GM11168 (cell line): ENCODE measurements at regions not wholly inside any gene's neighbourhood (a gene's known extent, or its start where the extent isn't known, plus 50 kb on each side); places are given as distances from the start of the nearest gene placed in this dataset.
"Not testable (repeated sequence)": the region's sequence is repeated elsewhere in the genome, so short reads cannot be mapped to it uniquely, and the experiment has no call there.

Experiments
- in situ Hi-C: fragments of 300-500 bp; cut with MboI; formaldehyde crosslinking; loops from one replicate; pipeline ENCODE4 v1.12.0; 2022; ENCODE audit warnings: low sequenced_read_pairs; ENCODE audit not compliant: unreplicated experiment

GRCh38 chr12:23333938-23334337 lies 615.5 kb downstream of the SOX5 start:
- in situ Hi-C loops, result no loop called here

GRCh38 chr12:23335593-23335992 lies 613.9 kb downstream of the SOX5 start:
- in situ Hi-C loops, result no loop called here

- in situ Hi-C loops, result no loop called here
Observed at GRCh38 chr12:23337213-23337612, 612.3 kb downstream of the SOX5 start.

- in situ Hi-C loops, result no loop called here
Observed at GRCh38 chr12:23340351-23340750, 609.1 kb downstream of the SOX5 start.

GRCh38 chr12:23342407-23342806 lies 607.1 kb downstream of the SOX5 start:
- in situ Hi-C loops, result no loop called here

GRCh38 chr12:23349564-23349963 lies 599.9 kb downstream of the SOX5 start:
- in situ Hi-C loops, result no loop called here

GRCh38 chr12:23350808-23351207 lies 598.7 kb downstream of the SOX5 start:
- in situ Hi-C loops, result no loop called here

- in situ Hi-C loops, result no loop called here
Observed at GRCh38 chr12:23352670-23353069, 596.8 kb downstream of the SOX5 start.

- in situ Hi-C loops, result no loop called here
Observed at GRCh38 chr12:23354800-23355199, 594.7 kb downstream of the SOX5 start.

GRCh38 chr12:23356440-23356839 lies 593.0 kb downstream of the SOX5 start:
- in situ Hi-C loops, result no loop called here

GRCh38 chr12:23356927-23357708 lies 592.4 kb downstream of the SOX5 start:
- in situ Hi-C loops, result no loop called here

- in situ Hi-C loops, result no loop called here
Observed at GRCh38 chr12:23359975-23360701, 589.3 kb downstream of the SOX5 start.

- in situ Hi-C loops, result no loop called here
Observed at GRCh38 chr12:23361971-23362370, 587.5 kb downstream of the SOX5 start.

GRCh38 chr12:23368590-23368989 lies 580.9 kb downstream of the SOX5 start:
- in situ Hi-C loops, result no loop called here

GRCh38 chr12:23375621-23376020 lies 573.8 kb downstream of the SOX5 start:
- in situ Hi-C loops, result no loop called here

GRCh38 chr12:23376238-23376637 lies 573.2 kb downstream of the SOX5 start:
- in situ Hi-C loops, result no loop called here

GRCh38 chr12:23380419-23381100 lies 568.9 kb downstream of the SOX5 start:
- in situ Hi-C loops, result no loop called here

GRCh38 chr12:23388898-23389297 lies 560.6 kb downstream of the SOX5 start:
- in situ Hi-C loops, result not testable (repeated sequence)

- in situ Hi-C loops, result not testable (repeated sequence)
Observed at GRCh38 chr12:23389315-23389714, 560.2 kb downstream of the SOX5 start.

GRCh38 chr12:23399402-23399933 lies 550.0 kb downstream of the SOX5 start:
- in situ Hi-C loops, result no loop called here

GRCh38 chr12:23415180-23415579 lies 534.3 kb downstream of the SOX5 start:
- in situ Hi-C loops, result no loop called here
